ENCODE measurements at regions not wholly inside any gene's neighbourhood (a gene's known extent, or its start where the extent isn't known, plus 50 kb on each side); places are given as distances from the start of the nearest gene placed in this dataset.

DNA sequence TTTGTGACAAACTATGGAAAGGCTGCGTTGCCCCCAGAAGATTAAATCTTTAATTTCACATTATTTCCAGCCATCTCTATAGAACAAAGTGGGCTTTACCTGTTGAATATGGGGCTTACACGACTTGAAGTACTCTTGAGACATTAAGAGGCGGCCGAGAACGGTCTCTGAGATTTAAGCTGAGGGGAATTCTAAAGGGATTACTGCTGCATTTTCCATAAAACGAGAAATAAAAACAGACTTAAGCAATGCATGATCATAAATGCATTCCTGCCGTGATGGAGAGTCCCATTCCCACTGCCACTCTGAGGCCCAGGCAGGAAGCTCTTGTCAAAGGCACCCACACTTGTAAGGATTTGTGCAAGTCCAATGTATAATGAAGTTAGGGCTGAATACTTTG, 329.7 kb upstream of the SHH start:
- in situ Hi-C loops (cut with HindIII; ENCODE audit: low pct_unique_long_range_greater_than_20kb, low sequenced_read_pairs) (no loop called here), intact Hi-C loops (cut with micrococcal nuclease; ENCODE audit: unreplicated experiment) (no loop called here)
- TF ChIP-seq SIN3A (IDR thresholded peaks at IDR 0.05; ENCODE audit: borderline replicate concordance, insufficient read depth, low read depth, low read length) (no peak), POLR2AphosphoS5 (IDR thresholded peaks at IDR 0.05; ENCODE audit: low read depth, low read length) (no peak)
- TF ChIP-seq, protein P1, sequence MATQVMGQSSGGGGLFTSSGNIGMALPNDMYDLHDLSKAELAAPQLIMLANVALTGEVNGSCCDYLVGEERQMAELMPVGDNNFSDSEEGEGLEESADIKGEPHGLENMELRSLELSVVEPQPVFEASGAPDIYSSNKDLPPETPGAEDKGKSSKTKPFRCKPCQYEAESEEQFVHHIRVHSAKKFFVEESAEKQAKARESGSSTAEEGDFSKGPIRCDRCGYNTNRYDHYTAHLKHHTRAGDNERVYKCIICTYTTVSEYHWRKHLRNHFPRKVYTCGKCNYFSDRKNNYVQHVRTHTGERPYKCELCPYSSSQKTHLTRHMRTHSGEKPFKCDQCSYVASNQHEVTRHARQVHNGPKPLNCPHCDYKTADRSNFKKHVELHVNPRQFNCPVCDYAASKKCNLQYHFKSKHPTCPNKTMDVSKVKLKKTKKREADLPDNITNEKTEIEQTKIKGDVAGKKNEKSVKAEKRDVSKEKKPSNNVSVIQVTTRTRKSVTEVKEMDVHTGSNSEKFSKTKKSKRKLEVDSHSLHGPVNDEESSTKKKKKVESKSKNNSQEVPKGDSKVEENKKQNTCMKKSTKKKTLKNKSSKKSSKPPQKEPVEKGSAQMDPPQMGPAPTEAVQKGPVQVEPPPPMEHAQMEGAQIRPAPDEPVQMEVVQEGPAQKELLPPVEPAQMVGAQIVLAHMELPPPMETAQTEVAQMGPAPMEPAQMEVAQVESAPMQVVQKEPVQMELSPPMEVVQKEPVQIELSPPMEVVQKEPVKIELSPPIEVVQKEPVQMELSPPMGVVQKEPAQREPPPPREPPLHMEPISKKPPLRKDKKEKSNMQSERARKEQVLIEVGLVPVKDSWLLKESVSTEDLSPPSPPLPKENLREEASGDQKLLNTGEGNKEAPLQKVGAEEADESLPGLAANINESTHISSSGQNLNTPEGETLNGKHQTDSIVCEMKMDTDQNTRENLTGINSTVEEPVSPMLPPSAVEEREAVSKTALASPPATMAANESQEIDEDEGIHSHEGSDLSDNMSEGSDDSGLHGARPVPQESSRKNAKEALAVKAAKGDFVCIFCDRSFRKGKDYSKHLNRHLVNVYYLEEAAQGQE (IDR thresholded peaks at IDR 0.05; ENCODE audit: insufficient read depth in 1 of 2, low read depth in 2 of 2, low read length in 1 of 2), result no peak
- DNase-seq (ENCODE audit: low read depth, low spot score) (no peak), ATAC-seq (no peak)
- H3K27ac ChIP-seq (ENCODE audit: low read length), result no peak overlapping the region
- BruUV-seq (replicated peaks), result no TSS peak
- CTCF ChIA-PET, result no interaction called here
- no peaks in the 10 kb centered on the region for H3K27me3 ChIP-seq (ENCODE audit: control insufficient read depth, insufficient read depth, low read length)
- no peaks in the 10 kb centered on the region for H3K4me1 ChIP-seq (ENCODE audit: control insufficient read depth, insufficient read depth, low read length)
- POLR2A ChIA-PET, result no interaction called here
- no peaks in the 10 kb centered on the region for H3K36me3 ChIP-seq (ENCODE audit: control insufficient read depth, insufficient read depth, low read length)
- H3K9me3 ChIP-seq (ENCODE audit: control insufficient read depth, insufficient read depth, low read depth, low read length), result no peaks in the 10 kb centered on the region
- no peak overlapping the region for H3K4me3 ChIP-seq (ENCODE audit: low read depth in 2 of 2, low read length in 2 of 2)

DNA sequence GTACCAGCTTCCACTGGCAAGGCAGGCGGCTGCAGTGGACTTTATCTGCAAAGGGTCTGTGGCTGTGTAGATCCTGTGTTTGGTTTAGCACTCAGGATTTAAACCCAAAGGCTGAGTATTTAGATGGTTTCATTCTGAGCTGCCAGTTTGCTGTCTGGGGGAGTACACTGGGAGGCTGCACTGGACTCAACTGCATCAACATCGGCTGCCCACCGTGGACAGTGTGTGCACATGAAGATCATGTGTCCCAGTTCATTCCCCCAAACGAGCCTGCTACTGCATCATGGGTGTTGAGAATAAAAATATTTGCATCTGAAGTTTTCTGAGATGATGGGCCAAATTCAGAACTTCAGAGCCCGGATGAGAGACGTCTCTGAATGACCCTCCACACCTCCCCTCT, 328.6 kb upstream of the SHH start:
- TF ChIP-seq, protein P2, sequence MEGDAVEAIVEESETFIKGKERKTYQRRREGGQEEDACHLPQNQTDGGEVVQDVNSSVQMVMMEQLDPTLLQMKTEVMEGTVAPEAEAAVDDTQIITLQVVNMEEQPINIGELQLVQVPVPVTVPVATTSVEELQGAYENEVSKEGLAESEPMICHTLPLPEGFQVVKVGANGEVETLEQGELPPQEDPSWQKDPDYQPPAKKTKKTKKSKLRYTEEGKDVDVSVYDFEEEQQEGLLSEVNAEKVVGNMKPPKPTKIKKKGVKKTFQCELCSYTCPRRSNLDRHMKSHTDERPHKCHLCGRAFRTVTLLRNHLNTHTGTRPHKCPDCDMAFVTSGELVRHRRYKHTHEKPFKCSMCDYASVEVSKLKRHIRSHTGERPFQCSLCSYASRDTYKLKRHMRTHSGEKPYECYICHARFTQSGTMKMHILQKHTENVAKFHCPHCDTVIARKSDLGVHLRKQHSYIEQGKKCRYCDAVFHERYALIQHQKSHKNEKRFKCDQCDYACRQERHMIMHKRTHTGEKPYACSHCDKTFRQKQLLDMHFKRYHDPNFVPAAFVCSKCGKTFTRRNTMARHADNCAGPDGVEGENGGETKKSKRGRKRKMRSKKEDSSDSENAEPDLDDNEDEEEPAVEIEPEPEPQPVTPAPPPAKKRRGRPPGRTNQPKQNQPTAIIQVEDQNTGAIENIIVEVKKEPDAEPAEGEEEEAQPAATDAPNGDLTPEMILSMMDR (IDR thresholded peaks at IDR 0.05), result no peak
- TF ChIP-seq TCF7L2 (IDR thresholded peaks at IDR 0.05; ENCODE audit: low read depth, low read length), result no peak
- TF ChIP-seq POLR2AphosphoS5 (IDR thresholded peaks at IDR 0.05; ENCODE audit: low read depth, low read length), result no peak
- TF ChIP-seq, protein P1 (IDR thresholded peaks at IDR 0.05; ENCODE audit: insufficient read depth in 1 of 2, low read depth in 2 of 2, low read length in 1 of 2), result no peak
- TF ChIP-seq SIN3A (IDR thresholded peaks at IDR 0.05; ENCODE audit: borderline replicate concordance, insufficient read depth, low read depth, low read length), result no peak
- in situ Hi-C loops (cut with HindIII; ENCODE audit: low pct_unique_long_range_greater_than_20kb, low sequenced_read_pairs), result no loop called here
- H3K4me3 ChIP-seq (ENCODE audit: low read depth in 2 of 2, low read length in 2 of 2), result no peak overlapping the region
- ATAC-seq (no peak), DNase-seq (ENCODE audit: low read depth, low spot score) (no peak)
- intact Hi-C loops (cut with micrococcal nuclease; ENCODE audit: unreplicated experiment), result no loop called here
- H3K27ac ChIP-seq (ENCODE audit: low read length), result no peak overlapping the region
- POLR2A ChIA-PET, result no interaction called here
- H3K4me1 ChIP-seq (ENCODE audit: control insufficient read depth, insufficient read depth, low read length), result no peaks in the 10 kb centered on the region
- no TSS peak for BruUV-seq (replicated peaks)
- H3K9me3 ChIP-seq (ENCODE audit: control insufficient read depth, insufficient read depth, low read depth, low read length), result no peaks in the 10 kb centered on the region
- no peaks in the 10 kb centered on the region for H3K36me3 ChIP-seq (ENCODE audit: control insufficient read depth, insufficient read depth, low read length)
- H3K27me3 ChIP-seq (ENCODE audit: control insufficient read depth, insufficient read depth, low read length), result no peaks in the 10 kb centered on the region
- CTCF ChIA-PET, result interaction anchor here (0.6 kb wide), 1 partner anchor 1264 kb away, joined by 3 read pairs; no protein-coding TSS in a partner anchor

Measured in Panc1 (cell line).